Osteocyte (in vitro differentiated cells): ENCODE measurements at regions not wholly inside any gene's neighbourhood (a gene's known extent, or its start where the extent isn't known, plus 50 kb on each side); places are given as distances from the start of the nearest gene placed in this dataset.
A peak's percentile ranks its signal among the peaks of the same experiment; 100 is the strongest.

ENCODE experiments used
- DNase-seq: peaks from one replicate; pipeline ENCODE4 v3.0.0; 2021; ENCODE audit warnings: mixed read lengths; ENCODE audit not compliant: unreplicated experiment; ENCODE audit errors: extremely low spot score
- H3K27ac Mint-ChIP-seq: one replicate; pipeline ENCODE4 v1.8.0; 2021; ENCODE audit warnings: mild to moderate bottlenecking, mixed read lengths; ENCODE audit not compliant: unreplicated experiment
- H3K27me3 Mint-ChIP-seq: one replicate; pipeline ENCODE4 v1.8.0; 2021; ENCODE audit warnings: mixed read lengths; ENCODE audit not compliant: unreplicated experiment
- H3K36me3 Mint-ChIP-seq: one replicate; pipeline ENCODE4 v1.8.0; 2021; ENCODE audit warnings: mixed read lengths; ENCODE audit not compliant: unreplicated experiment
- H3K4me1 Mint-ChIP-seq: one replicate; pipeline ENCODE4 v1.8.0; 2021; ENCODE audit warnings: mixed read lengths; ENCODE audit not compliant: unreplicated experiment
- H3K4me3 Mint-ChIP-seq: one replicate; pipeline ENCODE4 v1.8.0; 2021; ENCODE audit warnings: mild to moderate bottlenecking, moderate library complexity, mixed read lengths; ENCODE audit not compliant: unreplicated experiment
- H3K9me3 Mint-ChIP-seq: one replicate; pipeline ENCODE4 v1.8.0; 2021; ENCODE audit warnings: mixed read lengths; ENCODE audit not compliant: unreplicated experiment
- CTCF ChIP-seq: fragments of 200-600 bp; sonication (generic); IDR thresholded peaks from 2 replicates; pipeline ENCODE4 v1.5.0; 2021; ENCODE audit warnings: antibody characterized with exemption, mild to moderate bottlenecking, moderate library complexity

GRCh38 chr2:239905884-239906654 is 119.1 kb downstream of the NDUFA10 start:
- DNase-seq, result peak; percentile 80

GRCh38 chr2:239905306-239905705 is 119.8 kb downstream of the NDUFA10 start:
- Mint-ChIP-seq H3K4me3 (no peak overlapping the region), H3K36me3 (no peaks in the 10 kb centered on the region), H3K27me3 (peaks cover 5% of the 10 kb centered on the region), H3K27ac (no peak overlapping the region), H3K9me3 (peaks cover 8% of the 10 kb centered on the region), H3K4me1 (no peaks in the 10 kb centered on the region)
- TF ChIP-seq CTCF, result no peak
- no peak for DNase-seq

More at GRCh38 chr2:239905884-239906654, 119.1 kb downstream of the NDUFA10 start:
- no peak for TF ChIP-seq CTCF
- Mint-ChIP-seq H3K27me3 (peaks cover 5% of the 10 kb centered on the region), H3K36me3 (no peaks in the 10 kb centered on the region), H3K9me3 (peaks cover 8% of the 10 kb centered on the region), H3K4me3 (no peak overlapping the region), H3K4me1 (no peaks in the 10 kb centered on the region), H3K27ac (no peak overlapping the region)

GRCh38 chr2:239904496-239904895 is 120.6 kb downstream of the NDUFA10 start:
- Mint-ChIP-seq H3K4me3 (no peak overlapping the region), H3K27ac (no peak overlapping the region), H3K27me3 (peaks cover 5% of the 10 kb centered on the region), H3K36me3 (no peaks in the 10 kb centered on the region), H3K9me3 (peaks cover 8% of the 10 kb centered on the region), H3K4me1 (no peaks in the 10 kb centered on the region)
- DNase-seq, result peak; percentile 77
- TF ChIP-seq CTCF, result no peak

- DNase-seq, result no peak
- Mint-ChIP-seq H3K36me3 (no peaks in the 10 kb centered on the region), H3K4me1 (no peaks in the 10 kb centered on the region), H3K27me3 (peaks cover 5% of the 10 kb centered on the region), H3K9me3 (peaks cover 8% of the 10 kb centered on the region), H3K27ac (no peak overlapping the region), H3K4me3 (no peak overlapping the region)
- TF ChIP-seq CTCF, result no peak
These were observed 121.3 kb downstream of the NDUFA10 start for GRCh38 chr2:239903803-239904202.

- TF ChIP-seq CTCF, result no peak
- no peak overlapping the region for H3K4me3 Mint-ChIP-seq
These were observed 121.9 kb downstream of the NDUFA10 start for GRCh38 chr2:239903210-239903609.

More at GRCh38 chr2:239903210-239903609, 121.9 kb downstream of the NDUFA10 start:
- DNase-seq, result peak; percentile 79
- Mint-ChIP-seq H3K36me3 (no peaks in the 10 kb centered on the region), H3K27me3 (peaks cover 5% of the 10 kb centered on the region), H3K4me1 (no peaks in the 10 kb centered on the region), H3K27ac (no peak overlapping the region), H3K9me3 (peaks cover 8% of the 10 kb centered on the region)
